ENCODE measurements at regions not wholly inside any gene's neighbourhood (a gene's known extent, or its start where the extent isn't known, plus 50 kb on each side); places are given as distances from the start of the nearest gene placed in this dataset.

DNA sequence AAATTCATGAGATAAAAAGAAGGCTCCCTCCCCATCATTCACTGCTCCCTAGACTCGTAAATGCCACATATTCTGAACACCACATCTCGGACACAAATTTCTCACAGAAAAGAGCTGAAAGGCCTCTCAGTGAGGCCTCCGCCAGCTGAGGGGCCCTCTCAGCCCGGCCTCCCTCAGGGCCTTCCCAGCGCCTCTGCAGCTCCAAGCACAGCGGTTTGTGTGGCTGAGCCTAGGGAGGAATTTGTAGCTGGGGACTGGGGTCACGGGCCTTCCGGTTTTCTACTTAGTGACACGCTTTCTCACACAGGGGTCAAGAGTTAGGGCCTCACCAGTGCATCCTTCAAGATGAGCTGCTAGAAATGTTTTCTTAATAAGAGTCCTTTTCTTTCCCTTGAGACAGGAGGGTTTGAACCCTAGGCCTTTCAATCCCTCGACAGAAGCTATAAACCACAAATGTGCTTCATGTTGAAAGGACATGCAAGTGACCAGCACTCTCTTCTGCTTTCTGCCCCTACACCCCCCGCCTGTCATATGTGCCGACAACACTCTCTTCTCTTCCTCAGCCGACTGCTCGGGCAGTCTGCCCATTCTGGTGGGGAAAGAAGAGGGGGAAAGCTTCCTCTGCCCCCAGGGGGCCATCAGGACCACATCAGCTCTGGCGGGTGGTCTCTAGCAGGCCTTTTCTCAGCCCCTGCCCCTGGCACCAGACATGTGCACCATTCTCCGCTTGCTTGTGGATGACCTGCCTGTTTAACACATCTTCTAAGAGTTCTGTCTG lies 104.9 kb downstream of the CHIC2 start:
- H3K4me3 ChIP-seq (ENCODE audit: low read depth, low read length) = no peak overlapping the region
- H3K36me3 ChIP-seq (ENCODE audit: control insufficient read depth, insufficient read depth, low read length) = no peaks in the 10 kb centered on the region
- POLR2A ChIA-PET = no interaction called here
- no peaks in the 10 kb centered on the region for H3K27me3 ChIP-seq (ENCODE audit: control insufficient read depth, insufficient read depth, low read length)
- CTCF ChIA-PET = interaction anchor here (1.2 kb wide), 1 partner anchor 275 kb away, joined by 4 read pairs; no protein-coding TSS in a partner anchor
- DNase-seq (ENCODE audit: low read depth) = no peak
- TF ChIP-seq, protein P1, sequence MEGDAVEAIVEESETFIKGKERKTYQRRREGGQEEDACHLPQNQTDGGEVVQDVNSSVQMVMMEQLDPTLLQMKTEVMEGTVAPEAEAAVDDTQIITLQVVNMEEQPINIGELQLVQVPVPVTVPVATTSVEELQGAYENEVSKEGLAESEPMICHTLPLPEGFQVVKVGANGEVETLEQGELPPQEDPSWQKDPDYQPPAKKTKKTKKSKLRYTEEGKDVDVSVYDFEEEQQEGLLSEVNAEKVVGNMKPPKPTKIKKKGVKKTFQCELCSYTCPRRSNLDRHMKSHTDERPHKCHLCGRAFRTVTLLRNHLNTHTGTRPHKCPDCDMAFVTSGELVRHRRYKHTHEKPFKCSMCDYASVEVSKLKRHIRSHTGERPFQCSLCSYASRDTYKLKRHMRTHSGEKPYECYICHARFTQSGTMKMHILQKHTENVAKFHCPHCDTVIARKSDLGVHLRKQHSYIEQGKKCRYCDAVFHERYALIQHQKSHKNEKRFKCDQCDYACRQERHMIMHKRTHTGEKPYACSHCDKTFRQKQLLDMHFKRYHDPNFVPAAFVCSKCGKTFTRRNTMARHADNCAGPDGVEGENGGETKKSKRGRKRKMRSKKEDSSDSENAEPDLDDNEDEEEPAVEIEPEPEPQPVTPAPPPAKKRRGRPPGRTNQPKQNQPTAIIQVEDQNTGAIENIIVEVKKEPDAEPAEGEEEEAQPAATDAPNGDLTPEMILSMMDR (IDR thresholded peaks at IDR 0.05; ENCODE audit: insufficient read depth, low read depth, low read length) = no peak

DNA sequence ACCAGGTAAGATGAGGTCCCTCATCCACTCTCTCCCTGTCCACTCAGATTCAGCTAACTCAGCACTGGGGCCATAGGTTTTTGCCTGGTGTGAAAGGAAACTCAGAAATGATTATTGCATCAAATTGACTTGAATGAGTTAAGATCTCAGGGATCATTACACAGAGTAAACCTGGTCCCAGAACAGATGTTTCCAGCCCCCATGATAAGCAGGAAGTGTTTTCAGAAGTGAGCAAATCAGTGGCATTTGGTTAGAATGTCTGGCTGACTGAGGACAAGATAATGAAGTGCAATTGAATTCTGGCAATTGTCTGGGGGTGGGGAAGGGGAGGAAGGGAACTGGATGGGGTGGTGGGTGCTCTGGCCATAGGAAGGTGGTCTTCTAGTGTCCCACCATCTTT lies 108.0 kb downstream of the CHIC2 start:
- ChIA-PET CTCF (no interaction called here), POLR2A (no interaction called here)
- no peaks in the 10 kb centered on the region for H3K36me3 ChIP-seq (ENCODE audit: control insufficient read depth, insufficient read depth, low read length)
- no peak for DNase-seq (ENCODE audit: low read depth)
- no peak overlapping the region for H3K4me3 ChIP-seq (ENCODE audit: low read depth, low read length)
- TF ChIP-seq, protein P1 (IDR thresholded peaks at IDR 0.05; ENCODE audit: insufficient read depth, low read depth, low read length) = no peak
- H3K27me3 ChIP-seq (ENCODE audit: control insufficient read depth, insufficient read depth, low read length) = no peaks in the 10 kb centered on the region

DNA sequence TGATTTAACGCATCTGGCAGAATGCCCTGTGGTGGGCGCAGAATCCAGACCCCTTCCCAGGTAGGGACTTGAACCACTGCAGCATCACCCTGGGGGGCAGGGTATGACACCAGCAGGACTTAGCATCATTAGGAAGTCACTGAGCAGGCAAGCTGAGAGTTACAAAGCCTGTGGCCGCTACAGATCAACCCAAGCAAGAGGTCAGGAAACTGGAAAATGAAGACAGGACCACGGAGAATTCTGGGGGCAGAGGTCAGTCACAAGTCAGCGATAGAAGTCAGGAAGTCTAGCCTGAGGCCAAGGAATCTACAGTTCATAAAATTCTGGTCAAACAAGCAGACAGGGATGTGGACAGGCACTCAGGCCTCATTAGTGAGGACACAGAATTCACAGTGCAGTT lies 108.4 kb downstream of the CHIC2 start:
- Histone ChIP-seq H3K4me3 (ENCODE audit: low read depth, low read length) (no peak overlapping the region), H3K27me3 (ENCODE audit: control insufficient read depth, insufficient read depth, low read length) (no peaks in the 10 kb centered on the region), H3K36me3 (ENCODE audit: control insufficient read depth, insufficient read depth, low read length) (no peaks in the 10 kb centered on the region)
- no peak for DNase-seq (ENCODE audit: low read depth)
- CTCF ChIA-PET = interaction anchor here (1.6 kb wide), 1 partner anchor 14 kb away, joined by 4 read pairs; no protein-coding TSS in a partner anchor
- TF ChIP-seq, protein P1 (IDR thresholded peaks at IDR 0.05; ENCODE audit: insufficient read depth, low read depth, low read length) = no peak
- POLR2A ChIA-PET = no interaction called here

DNA sequence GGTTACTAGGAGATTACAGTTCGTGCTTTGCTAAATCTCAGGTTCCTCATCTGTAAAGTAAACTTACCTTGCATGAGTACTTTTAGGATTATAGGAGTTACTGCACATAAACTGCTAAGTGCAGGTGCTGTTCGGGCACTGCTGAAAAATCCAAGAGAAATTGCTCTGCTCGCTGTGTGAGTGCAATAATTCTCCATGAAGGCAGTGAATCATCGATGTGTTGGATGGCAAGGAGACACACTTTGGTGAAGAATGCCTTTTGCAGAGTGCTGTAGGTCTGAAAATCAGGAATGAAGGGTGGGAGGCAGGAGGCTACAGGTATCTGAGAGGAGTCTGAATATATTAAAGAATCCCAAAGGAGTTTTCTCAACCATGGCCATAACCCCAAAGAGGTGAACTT lies 113.0 kb downstream of the CHIC2 start:
- TF ChIP-seq, protein P1 (IDR thresholded peaks at IDR 0.05; ENCODE audit: insufficient read depth, low read depth, low read length) = no peak
- ChIA-PET POLR2A (no interaction called here), CTCF (interaction anchor here (1.3 kb wide), 1 partner anchor 10 kb away, joined by 3 read pairs; no protein-coding TSS in a partner anchor)
- Histone ChIP-seq H3K27me3 (ENCODE audit: control insufficient read depth, insufficient read depth, low read length) (no peaks in the 10 kb centered on the region; the same call in 1 of the 2 replicates), H3K4me3 (ENCODE audit: low read depth, low read length) (no peak overlapping the region), H3K36me3 (ENCODE audit: control insufficient read depth, insufficient read depth, low read length) (no peaks in the 10 kb centered on the region)
- DNase-seq (ENCODE audit: low read depth) = no peak

DNA sequence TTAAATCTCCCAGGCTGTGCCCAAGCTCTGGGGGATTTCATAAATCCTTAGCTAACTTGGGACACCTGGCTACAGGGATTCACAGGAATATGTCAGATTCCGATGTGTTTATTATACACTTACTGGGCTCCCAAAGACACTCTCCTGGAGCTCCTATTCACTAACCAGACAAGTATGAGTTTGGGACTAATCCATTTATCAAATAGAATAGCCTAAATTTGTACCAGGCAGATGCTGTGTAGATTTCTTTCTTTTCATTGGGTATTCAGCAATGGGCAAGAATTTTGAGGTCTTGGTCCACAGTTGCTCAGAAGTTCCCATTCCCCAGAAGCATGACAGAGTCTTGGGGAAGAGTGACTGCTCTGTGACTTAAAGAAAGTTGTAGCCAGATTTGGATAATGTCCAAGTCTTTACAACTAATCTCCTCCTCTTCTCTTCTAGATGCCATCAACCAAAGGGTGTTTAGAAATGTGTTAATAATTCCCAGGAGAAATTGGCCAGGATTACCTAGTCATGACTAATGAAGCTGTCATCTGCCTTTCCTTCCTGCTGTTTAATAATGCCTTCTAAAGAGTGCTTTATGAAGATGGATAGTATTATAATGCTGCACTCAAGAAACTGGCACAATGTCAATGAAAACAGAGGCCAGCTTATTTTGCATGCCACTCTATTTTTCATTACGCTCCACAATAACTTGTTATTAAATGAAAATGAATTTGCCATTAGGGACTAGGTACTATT lies 120.9 kb downstream of the CHIC2 start:
- TF ChIP-seq, protein P1 (IDR thresholded peaks at IDR 0.05; ENCODE audit: insufficient read depth, low read depth, low read length) = no peak
- ChIA-PET POLR2A (interaction anchor here (0.6 kb wide), 1 partner anchor 50 kb away, joined by 3 read pairs; no protein-coding TSS in a partner anchor), CTCF (interaction anchor here (0.7 to 1.7 kb wide), 5 partner anchors 12 to 766 kb away, joined by 3 to 4 read pairs (median 4); no protein-coding TSS in a partner anchor)
- Histone ChIP-seq H3K27me3 (ENCODE audit: control insufficient read depth, insufficient read depth, low read length) (no peaks in the 10 kb centered on the region), H3K4me3 (ENCODE audit: low read depth, low read length) (no peak overlapping the region), H3K36me3 (ENCODE audit: control insufficient read depth, insufficient read depth, low read length) (no peaks in the 10 kb centered on the region)
- no peak for DNase-seq (ENCODE audit: low read depth)
